Gastrocnemius medialis (tissue), 4 donors: ENCODE measurements at regions not wholly inside any gene's neighbourhood (a gene's known extent, or its start where the extent isn't known, plus 50 kb on each side); places are given as distances from the start of the nearest gene placed in this dataset.

Experiments used
- POLR2A ChIP-seq, 2 donors: fragments of 450-650 bp; IDR thresholded peaks; one replicate each; pipeline ENCODE4 v1.6.1; 2017; ENCODE audit warnings: antibody characterized with exemption in 2 of 2, mild to moderate bottlenecking in 2 of 2, moderate library complexity in 2 of 2
- TF ChIP-seq, protein P1 (sequence below), 5 experiments: fragments of 450-650 bp in 3 of 5; fragments of 200-600 bp in 2 of 5; sonication (generic) in 2 of 5; IDR thresholded peaks in 4 of 5; conservative IDR thresholded peaks in 1 of 5; 1 replicate in 4 of 5; 2 replicates in 1 of 5; pipeline ENCODE4 v1.5.1; 2016 to 2019; ENCODE audit warnings: antibody characterized with exemption in 5 of 5, mild to moderate bottlenecking in 3 of 5, moderate library complexity in 3 of 5

DNA sequence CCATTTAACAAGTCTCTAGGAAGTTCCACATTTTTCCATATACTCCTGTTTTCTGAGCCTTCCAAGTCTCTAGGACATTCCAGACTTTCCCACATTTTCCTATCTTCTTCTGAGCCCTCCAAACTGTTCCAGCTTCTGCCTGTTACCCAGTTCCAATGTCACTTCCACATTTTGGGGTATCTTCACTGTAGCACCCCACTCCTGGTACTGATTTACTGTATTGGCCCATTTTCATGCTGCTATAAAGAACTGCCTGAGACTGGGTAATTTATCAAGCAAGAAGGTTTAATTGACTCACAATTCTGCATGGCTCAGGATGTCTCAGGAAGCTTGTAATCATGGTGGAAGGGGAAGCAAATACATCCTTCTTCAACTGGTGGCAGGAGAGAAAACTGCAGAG lies 285.0 kb downstream of the LRRIQ3 start:
- no peak for TF ChIP-seq POLR2A (IDR thresholded peaks at IDR 0.05)
- TF ChIP-seq, protein P1, sequence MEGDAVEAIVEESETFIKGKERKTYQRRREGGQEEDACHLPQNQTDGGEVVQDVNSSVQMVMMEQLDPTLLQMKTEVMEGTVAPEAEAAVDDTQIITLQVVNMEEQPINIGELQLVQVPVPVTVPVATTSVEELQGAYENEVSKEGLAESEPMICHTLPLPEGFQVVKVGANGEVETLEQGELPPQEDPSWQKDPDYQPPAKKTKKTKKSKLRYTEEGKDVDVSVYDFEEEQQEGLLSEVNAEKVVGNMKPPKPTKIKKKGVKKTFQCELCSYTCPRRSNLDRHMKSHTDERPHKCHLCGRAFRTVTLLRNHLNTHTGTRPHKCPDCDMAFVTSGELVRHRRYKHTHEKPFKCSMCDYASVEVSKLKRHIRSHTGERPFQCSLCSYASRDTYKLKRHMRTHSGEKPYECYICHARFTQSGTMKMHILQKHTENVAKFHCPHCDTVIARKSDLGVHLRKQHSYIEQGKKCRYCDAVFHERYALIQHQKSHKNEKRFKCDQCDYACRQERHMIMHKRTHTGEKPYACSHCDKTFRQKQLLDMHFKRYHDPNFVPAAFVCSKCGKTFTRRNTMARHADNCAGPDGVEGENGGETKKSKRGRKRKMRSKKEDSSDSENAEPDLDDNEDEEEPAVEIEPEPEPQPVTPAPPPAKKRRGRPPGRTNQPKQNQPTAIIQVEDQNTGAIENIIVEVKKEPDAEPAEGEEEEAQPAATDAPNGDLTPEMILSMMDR (IDR thresholded peaks at IDR 0.05 in 4 of 5, conservative IDR thresholded peaks at IDR 0.05 in 1 of 5) = no peak
